Erythroblast (primary cell): ENCODE measurements at regions not wholly inside any gene's neighbourhood (a gene's known extent, or its start where the extent isn't known, plus 50 kb on each side); places are given as distances from the start of the nearest gene placed in this dataset.

Experiments
- GATA1 ChIP-seq: IDR thresholded peaks from 2 replicates; pipeline ENCODE4 v1.6.1; 2011; ENCODE audit warnings: low read depth, mild to moderate bottlenecking, control low read depth, low read length, moderate library complexity
- POLR2A ChIP-seq: IDR thresholded peaks from 2 replicates; pipeline ENCODE4 v1.6.1; 2011; ENCODE audit warnings: mild to moderate bottlenecking, low read length

- no peak for TF ChIP-seq POLR2A
- TF ChIP-seq GATA1 = no peak
Observed at GRCh38 chr3:191143224-191143623, 55.8 kb upstream of the OSTN start.
